ENCODE measurements at regions not wholly inside any gene's neighbourhood (a gene's known extent, or its start where the extent isn't known, plus 50 kb on each side); places are given as distances from the start of the nearest gene placed in this dataset.

- CTCF ChIA-PET = no interaction called here
- Histone ChIP-seq H3K4me3 (ENCODE audit: low read depth, low read length) (no peak overlapping the region), H3K9me3 (no peaks in the 10 kb centered on the region), H3K27me3 (replicated peaks; ENCODE audit: control insufficient read depth, insufficient read depth, low read length) (no peaks in the 10 kb centered on the region), H3K36me3 (ENCODE audit: control insufficient read depth, insufficient read depth, low read length) (no peaks in the 10 kb centered on the region), H3K4me1 (no peaks in the 10 kb centered on the region)
- POLR2A ChIA-PET = no interaction called here
- Mint-ChIP-seq H3K27me3 (ENCODE audit: insufficient read depth, unreplicated experiment) (no peaks in the 10 kb centered on the region), H3K36me3 (ENCODE audit: insufficient read depth, unreplicated experiment) (no peaks in the 10 kb centered on the region), H3K27ac (ENCODE audit: unreplicated experiment) (no peak overlapping the region), H3K4me3 (ENCODE audit: unreplicated experiment) (no peak overlapping the region), H3K4me1 (ENCODE audit: low read depth, unreplicated experiment) (no peaks in the 10 kb centered on the region), H3K9me3 (ENCODE audit: unreplicated experiment) (no peaks in the 10 kb centered on the region)
- TF ChIP-seq, protein P1, sequence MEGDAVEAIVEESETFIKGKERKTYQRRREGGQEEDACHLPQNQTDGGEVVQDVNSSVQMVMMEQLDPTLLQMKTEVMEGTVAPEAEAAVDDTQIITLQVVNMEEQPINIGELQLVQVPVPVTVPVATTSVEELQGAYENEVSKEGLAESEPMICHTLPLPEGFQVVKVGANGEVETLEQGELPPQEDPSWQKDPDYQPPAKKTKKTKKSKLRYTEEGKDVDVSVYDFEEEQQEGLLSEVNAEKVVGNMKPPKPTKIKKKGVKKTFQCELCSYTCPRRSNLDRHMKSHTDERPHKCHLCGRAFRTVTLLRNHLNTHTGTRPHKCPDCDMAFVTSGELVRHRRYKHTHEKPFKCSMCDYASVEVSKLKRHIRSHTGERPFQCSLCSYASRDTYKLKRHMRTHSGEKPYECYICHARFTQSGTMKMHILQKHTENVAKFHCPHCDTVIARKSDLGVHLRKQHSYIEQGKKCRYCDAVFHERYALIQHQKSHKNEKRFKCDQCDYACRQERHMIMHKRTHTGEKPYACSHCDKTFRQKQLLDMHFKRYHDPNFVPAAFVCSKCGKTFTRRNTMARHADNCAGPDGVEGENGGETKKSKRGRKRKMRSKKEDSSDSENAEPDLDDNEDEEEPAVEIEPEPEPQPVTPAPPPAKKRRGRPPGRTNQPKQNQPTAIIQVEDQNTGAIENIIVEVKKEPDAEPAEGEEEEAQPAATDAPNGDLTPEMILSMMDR (IDR thresholded peaks at IDR 0.05; ENCODE audit: insufficient read depth in 1 of 2, low read depth in 1 of 2, low read length in 1 of 2, severe bottlenecking in 1 of 2, unreplicated experiment in 1 of 2) = no peak
- intact Hi-C loops (cut with micrococcal nuclease; ENCODE audit: unreplicated experiment) = no loop called here
- no TSS peak for BruUV-seq (replicated peaks)
- no peak for DNase-seq
These were observed 216.8 kb upstream of the RGMB start for GRCh38 chr5:98556712-98557111.

GRCh38 chr5:98557916-98558315 is 215.5 kb upstream of the RGMB start:
- Histone ChIP-seq H3K36me3 (ENCODE audit: control insufficient read depth, insufficient read depth, low read length) (no peaks in the 10 kb centered on the region), H3K9me3 (no peaks in the 10 kb centered on the region), H3K4me1 (no peaks in the 10 kb centered on the region), H3K27me3 (replicated peaks; ENCODE audit: control insufficient read depth, insufficient read depth, low read length) (no peaks in the 10 kb centered on the region), H3K4me3 (ENCODE audit: low read depth, low read length) (no peak overlapping the region)
- POLR2A ChIA-PET = no interaction called here
- DNase-seq = no peak
- no peak overlapping the region for H3K27ac Mint-ChIP-seq (ENCODE audit: unreplicated experiment)
- TF ChIP-seq, protein P1 (IDR thresholded peaks at IDR 0.05; ENCODE audit: insufficient read depth in 1 of 2, low read depth in 1 of 2, low read length in 1 of 2, severe bottlenecking in 1 of 2, unreplicated experiment in 1 of 2) = no peak
- BruUV-seq (replicated peaks) = no TSS peak
- H3K27me3 Mint-ChIP-seq (ENCODE audit: insufficient read depth, unreplicated experiment) = no peaks in the 10 kb centered on the region
- CTCF ChIA-PET = no interaction called here
- H3K9me3 Mint-ChIP-seq (ENCODE audit: unreplicated experiment) = no peaks in the 10 kb centered on the region
- H3K36me3 Mint-ChIP-seq (ENCODE audit: insufficient read depth, unreplicated experiment) = no peaks in the 10 kb centered on the region
- intact Hi-C loops (cut with micrococcal nuclease; ENCODE audit: unreplicated experiment) = no loop called here
- no peaks in the 10 kb centered on the region for H3K4me1 Mint-ChIP-seq (ENCODE audit: low read depth, unreplicated experiment)
- H3K4me3 Mint-ChIP-seq (ENCODE audit: unreplicated experiment) = no peak overlapping the region

DNA sequence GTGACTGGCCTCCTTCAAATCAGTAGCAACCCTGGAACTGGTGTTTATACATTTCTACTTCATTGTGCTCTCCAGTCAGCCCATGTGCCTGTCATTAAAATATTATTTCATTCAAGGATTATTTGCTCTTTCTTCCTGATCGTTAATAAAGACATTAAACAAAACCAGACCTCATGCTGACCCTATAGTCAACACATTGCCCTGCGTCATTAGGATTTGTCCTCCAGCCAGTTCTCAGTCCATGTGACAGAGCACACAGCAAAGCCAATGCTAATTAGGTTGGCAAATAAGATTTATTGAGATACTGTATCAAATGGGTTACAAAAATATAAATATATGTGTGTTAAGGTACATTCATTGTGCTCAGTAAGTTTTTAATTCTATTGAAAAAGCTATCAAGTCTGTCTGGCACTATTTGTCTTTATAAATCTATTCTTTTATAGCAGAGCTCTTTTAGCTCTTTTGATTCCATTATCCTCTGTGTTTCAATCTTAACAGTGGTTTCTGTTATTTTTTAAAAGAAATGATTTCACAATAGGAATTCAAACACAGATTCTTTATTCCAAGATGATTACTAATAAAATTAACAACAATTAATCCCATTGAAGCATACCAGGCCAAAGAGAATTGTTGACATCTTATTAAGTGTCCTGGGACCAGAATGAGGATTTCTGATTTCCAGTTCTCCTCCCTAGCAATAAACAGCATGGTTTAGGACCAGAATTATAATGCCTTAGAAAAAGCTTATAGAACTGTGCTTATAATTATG is 209.4 kb upstream of the RGMB start:
- Histone ChIP-seq H3K4me3 (ENCODE audit: low read depth, low read length) (no peak overlapping the region), H3K27me3 (replicated peaks; ENCODE audit: control insufficient read depth, insufficient read depth, low read length) (no peaks in the 10 kb centered on the region), H3K9me3 (no peaks in the 10 kb centered on the region), H3K4me1 (no peaks in the 10 kb centered on the region), H3K36me3 (ENCODE audit: control insufficient read depth, insufficient read depth, low read length) (no peaks in the 10 kb centered on the region)
- Mint-ChIP-seq H3K4me3 (ENCODE audit: unreplicated experiment) (no peak overlapping the region), H3K9me3 (ENCODE audit: unreplicated experiment) (no peaks in the 10 kb centered on the region), H3K27me3 (ENCODE audit: insufficient read depth, unreplicated experiment) (peaks cover 2% of the 10 kb centered on the region), H3K27ac (ENCODE audit: unreplicated experiment) (no peak overlapping the region), H3K4me1 (ENCODE audit: low read depth, unreplicated experiment) (peaks cover 8% of the 10 kb centered on the region), H3K36me3 (ENCODE audit: insufficient read depth, unreplicated experiment) (no peaks in the 10 kb centered on the region)
- no peak for DNase-seq
- intact Hi-C loops (cut with micrococcal nuclease; ENCODE audit: unreplicated experiment) = no loop called here
- TF ChIP-seq, protein P1 (IDR thresholded peaks at IDR 0.05; ENCODE audit: insufficient read depth in 1 of 2, low read depth in 1 of 2, low read length in 1 of 2, severe bottlenecking in 1 of 2, unreplicated experiment in 1 of 2) = no peak
- CTCF ChIA-PET = no interaction called here
- POLR2A ChIA-PET = no interaction called here
- BruUV-seq (replicated peaks) = no TSS peak
